ENCODE measurements at regions not wholly inside any gene's neighbourhood (a gene's known extent, or its start where the extent isn't known, plus 50 kb on each side); places are given as distances from the start of the nearest gene placed in this dataset.
"Not testable (repeated sequence)": the region's sequence is repeated elsewhere in the genome, so short reads cannot be mapped to it uniquely, and the experiment has no call there.

DNA sequence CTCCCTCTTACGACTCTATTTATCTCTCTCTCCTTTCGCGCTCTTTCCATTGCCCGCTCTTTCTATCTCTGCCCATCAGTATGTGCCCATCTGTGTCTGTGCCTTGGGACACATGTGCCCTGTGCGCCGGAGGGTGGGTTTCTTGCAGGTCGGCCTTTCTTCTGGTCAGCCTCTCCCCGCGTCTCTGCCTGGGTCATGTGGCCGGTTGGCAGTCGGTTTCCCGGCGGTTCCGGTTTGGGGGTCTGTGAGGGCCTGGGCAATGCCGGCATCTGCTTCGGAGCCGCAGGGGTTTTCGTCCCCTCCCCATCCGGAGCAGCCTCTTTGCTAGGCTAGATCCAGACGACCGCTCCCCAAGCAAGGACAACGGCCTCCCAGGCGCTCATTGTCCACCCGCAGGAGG is 1426.0 kb upstream of the PCDH10 start:
- not testable (repeated sequence) for H3K36me3 Mint-ChIP-seq (ENCODE audit: low read depth); H3K9me3 Mint-ChIP-seq; H3K4me3 Mint-ChIP-seq; H3K4me1 Mint-ChIP-seq; H3K27ac Mint-ChIP-seq; DNase-seq; H3K27me3 Mint-ChIP-seq; ATAC-seq

DNA sequence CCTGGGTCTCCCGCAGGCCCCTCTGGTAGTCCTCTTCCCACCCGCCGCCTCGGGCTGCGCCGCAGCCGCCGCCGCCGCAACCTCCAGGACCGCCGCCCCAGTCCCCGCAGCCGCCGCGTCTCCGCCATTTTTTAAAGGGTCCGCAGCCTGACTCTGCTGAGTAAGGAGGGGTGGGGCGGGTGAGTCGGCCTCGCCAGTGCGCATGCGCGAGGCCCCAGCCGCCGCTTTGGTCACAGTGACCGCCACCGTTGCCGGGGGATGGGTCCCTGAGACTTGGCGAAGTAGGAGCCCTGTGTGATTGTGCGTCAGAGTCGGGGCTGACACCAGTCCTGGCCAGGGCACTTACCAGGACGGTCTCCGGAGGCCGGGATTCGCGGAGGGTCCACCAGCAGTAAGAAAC is 1424.2 kb upstream of the PCDH10 start:
- not testable (repeated sequence) for H3K27me3 Mint-ChIP-seq; H3K4me3 Mint-ChIP-seq; DNase-seq; H3K4me1 Mint-ChIP-seq; ATAC-seq; H3K27ac Mint-ChIP-seq; H3K9me3 Mint-ChIP-seq; H3K36me3 Mint-ChIP-seq (ENCODE audit: low read depth)

DNA sequence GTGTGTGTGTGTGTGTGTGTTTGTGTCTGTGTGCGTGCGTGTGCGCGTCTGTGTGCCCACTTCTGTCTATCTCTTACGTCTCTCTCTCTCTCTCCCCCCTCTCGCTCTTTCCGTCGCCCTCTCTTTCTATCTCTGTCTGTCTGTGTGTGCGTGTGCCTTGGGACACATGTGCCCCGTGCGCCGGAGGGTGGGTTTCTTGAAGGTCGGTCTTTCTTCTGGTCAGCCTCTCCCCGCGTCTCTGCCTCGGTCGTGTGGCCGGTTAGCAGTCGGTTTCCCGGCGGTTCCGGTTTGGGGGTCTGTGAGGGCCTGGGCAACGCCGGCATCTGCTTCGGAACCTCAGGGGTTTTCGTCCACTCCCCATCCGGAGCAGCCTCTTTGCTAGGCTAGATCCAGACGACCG is 1423.6 kb upstream of the PCDH10 start:
- H3K9me3 Mint-ChIP-seq; DNase-seq; H3K27me3 Mint-ChIP-seq; H3K27ac Mint-ChIP-seq; ATAC-seq; H3K36me3 Mint-ChIP-seq (ENCODE audit: low read depth); H3K4me3 Mint-ChIP-seq; H3K4me1 Mint-ChIP-seq: not testable (repeated sequence)

DNA sequence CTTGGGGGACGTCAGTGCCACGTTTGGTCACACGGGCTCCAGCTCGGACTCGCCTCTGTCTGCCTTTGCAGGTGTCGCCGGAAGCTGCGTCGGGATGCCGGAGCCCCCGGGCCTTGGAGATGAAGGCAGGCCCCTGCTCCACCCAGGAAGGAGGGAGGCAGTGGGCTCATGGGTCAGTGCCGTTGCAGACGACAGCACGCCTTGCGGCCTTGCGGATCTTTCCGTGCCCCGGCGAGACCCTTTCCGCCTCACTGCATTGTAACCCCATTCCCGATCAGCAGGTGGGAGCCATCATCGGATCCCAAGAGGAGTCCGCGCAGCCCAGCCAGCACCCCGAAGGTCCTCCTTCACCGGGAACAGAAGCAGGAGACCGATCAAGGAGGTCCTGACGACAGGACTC is 1422.2 kb upstream of the PCDH10 start:
- not testable (repeated sequence) for H3K4me1 Mint-ChIP-seq; H3K9me3 Mint-ChIP-seq; H3K27ac Mint-ChIP-seq; DNase-seq; H3K27me3 Mint-ChIP-seq; H3K4me3 Mint-ChIP-seq; ATAC-seq; H3K36me3 Mint-ChIP-seq (ENCODE audit: low read depth)

GRCh38 chr4:131727418-131727817 is 1421.7 kb upstream of the PCDH10 start:
- H3K27ac Mint-ChIP-seq; H3K36me3 Mint-ChIP-seq (ENCODE audit: low read depth); H3K27me3 Mint-ChIP-seq; H3K4me1 Mint-ChIP-seq; DNase-seq; H3K9me3 Mint-ChIP-seq; H3K4me3 Mint-ChIP-seq; ATAC-seq: not testable (repeated sequence)

- not testable (repeated sequence) for H3K4me1 Mint-ChIP-seq; H3K9me3 Mint-ChIP-seq; H3K27ac Mint-ChIP-seq; H3K36me3 Mint-ChIP-seq (ENCODE audit: low read depth); H3K27me3 Mint-ChIP-seq; H3K4me3 Mint-ChIP-seq; ATAC-seq; DNase-seq
Observed at GRCh38 chr4:131729205-131729604, 1419.9 kb upstream of the PCDH10 start.

DNA sequence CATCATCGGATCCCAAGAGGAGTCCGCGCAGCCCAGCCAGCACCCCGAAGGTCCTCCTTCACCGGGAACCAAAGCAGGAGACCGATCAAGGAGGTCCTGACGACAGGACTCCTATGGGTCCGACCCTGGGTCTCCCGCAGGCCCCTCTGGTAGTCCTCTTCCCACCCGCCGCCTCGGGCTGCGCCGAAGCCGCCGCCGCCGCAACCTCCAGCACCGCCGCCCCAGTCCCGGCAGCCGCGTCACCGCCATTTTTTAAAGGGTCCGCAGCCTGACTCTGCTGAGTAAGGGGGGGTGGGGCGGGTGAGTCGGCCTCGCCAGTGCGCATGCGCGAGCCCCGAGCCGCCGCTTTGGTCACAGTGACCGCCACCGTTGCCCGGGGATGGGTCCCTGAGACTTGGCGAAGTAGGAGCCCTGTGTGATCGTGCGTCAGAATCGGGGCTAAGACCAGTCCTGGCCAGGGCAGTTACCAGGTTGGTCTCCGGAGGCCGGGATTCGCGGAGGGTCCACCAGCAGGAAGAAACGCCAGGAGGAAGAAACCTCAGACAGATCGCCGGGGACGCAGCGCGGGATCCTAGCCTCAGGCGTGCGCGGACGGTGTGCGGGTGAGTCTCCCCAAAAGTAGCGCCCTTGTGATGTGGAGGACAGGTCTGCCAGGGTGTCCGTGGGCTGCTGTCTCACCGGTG is 1419.2 kb upstream of the PCDH10 start:
- H3K27me3 Mint-ChIP-seq; H3K4me3 Mint-ChIP-seq; ATAC-seq; H3K9me3 Mint-ChIP-seq; H3K36me3 Mint-ChIP-seq (ENCODE audit: low read depth); H3K4me1 Mint-ChIP-seq; DNase-seq; H3K27ac Mint-ChIP-seq: not testable (repeated sequence)

GRCh38 chr4:131730574-131730973 is 1418.5 kb upstream of the PCDH10 start:
- H3K27me3 Mint-ChIP-seq; DNase-seq; H3K27ac Mint-ChIP-seq; H3K4me1 Mint-ChIP-seq; ATAC-seq; H3K4me3 Mint-ChIP-seq; H3K36me3 Mint-ChIP-seq (ENCODE audit: low read depth); H3K9me3 Mint-ChIP-seq: not testable (repeated sequence)

DNA sequence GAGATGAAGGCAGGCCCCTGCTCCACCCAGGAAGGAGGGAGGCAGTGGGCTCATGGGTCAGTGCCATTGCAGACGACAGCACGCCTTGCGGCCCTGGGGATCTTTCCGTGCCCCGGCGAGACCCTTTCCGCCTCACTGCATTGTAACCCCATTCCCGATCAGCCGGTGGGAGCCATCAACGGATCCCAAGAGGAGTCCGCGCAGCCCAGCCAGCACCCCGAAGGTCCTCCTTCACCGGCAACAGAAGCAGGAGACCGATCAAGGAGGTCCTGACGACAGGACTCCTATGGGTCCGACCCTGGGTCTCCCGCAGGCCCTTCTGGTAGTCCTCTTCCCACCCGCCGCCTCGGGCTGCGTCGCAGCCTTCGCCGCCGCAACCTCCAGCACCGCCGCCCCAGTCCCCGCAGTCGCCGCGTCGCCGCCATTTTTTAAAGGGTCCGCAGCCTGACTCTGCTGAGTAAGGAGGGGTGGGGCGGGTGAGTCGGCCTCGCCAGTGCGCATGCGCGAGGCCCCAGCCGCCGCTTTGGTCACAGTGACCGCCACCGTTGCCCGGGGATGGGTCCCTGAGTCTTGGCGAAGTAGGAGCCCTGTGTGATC is 1417.0 kb upstream of the PCDH10 start:
- not testable (repeated sequence) for DNase-seq; H3K4me3 Mint-ChIP-seq; H3K27ac Mint-ChIP-seq; H3K9me3 Mint-ChIP-seq; H3K4me1 Mint-ChIP-seq; H3K36me3 Mint-ChIP-seq (ENCODE audit: low read depth); ATAC-seq; H3K27me3 Mint-ChIP-seq

DNA sequence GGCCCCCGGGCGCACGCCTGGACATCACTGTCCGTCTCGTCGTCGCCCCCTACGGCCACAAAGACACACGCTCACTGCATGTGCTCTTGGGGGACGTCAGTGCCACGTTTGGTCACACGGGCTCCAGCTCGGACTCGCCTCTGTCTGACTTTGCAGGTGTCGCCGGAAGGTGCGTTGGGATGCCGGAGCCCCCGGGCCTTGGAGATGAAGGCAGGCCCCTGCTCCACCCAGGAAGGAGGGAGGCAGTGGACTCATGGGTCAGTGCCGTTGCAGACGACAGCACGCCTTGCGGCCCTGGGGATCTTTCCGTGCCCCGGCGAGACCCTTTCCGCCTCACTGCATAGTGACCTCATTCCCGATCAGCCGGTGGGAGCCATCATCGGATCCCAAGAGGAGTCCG is 1414.8 kb upstream of the PCDH10 start:
- H3K36me3 Mint-ChIP-seq (ENCODE audit: low read depth); H3K4me3 Mint-ChIP-seq; DNase-seq; H3K27me3 Mint-ChIP-seq; H3K4me1 Mint-ChIP-seq; ATAC-seq; H3K27ac Mint-ChIP-seq; H3K9me3 Mint-ChIP-seq: not testable (repeated sequence)

DNA sequence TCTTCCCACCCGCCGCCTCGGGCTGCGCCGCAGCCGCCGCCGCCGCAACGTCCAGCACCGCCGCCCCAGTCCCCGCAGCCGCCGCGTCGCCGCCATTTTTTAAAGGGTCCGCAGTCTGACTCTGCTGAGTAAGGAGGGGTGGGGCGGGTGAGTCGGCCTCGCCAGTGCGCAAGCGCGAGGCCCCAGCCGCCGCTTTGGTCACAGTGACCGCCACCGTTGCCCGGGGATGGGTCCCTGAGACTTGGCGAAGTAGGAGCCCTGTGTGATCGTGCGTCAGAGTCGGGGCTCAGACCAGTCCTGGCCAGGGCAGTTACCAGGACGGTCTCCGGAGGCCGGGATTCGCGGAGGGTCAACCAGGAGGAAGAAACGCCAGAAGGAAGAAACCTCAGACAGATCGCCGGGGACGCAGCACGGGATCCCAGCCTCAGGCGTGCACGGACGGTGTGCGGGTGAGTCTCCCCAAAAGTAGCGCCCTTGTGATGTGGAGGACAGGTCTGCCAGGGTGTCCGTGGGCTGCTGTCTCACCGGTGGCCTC is 1414.2 kb upstream of the PCDH10 start:
- H3K27me3 Mint-ChIP-seq; ATAC-seq; H3K27ac Mint-ChIP-seq; H3K9me3 Mint-ChIP-seq; H3K4me3 Mint-ChIP-seq; DNase-seq; H3K4me1 Mint-ChIP-seq; H3K36me3 Mint-ChIP-seq (ENCODE audit: low read depth): not testable (repeated sequence)

DNA sequence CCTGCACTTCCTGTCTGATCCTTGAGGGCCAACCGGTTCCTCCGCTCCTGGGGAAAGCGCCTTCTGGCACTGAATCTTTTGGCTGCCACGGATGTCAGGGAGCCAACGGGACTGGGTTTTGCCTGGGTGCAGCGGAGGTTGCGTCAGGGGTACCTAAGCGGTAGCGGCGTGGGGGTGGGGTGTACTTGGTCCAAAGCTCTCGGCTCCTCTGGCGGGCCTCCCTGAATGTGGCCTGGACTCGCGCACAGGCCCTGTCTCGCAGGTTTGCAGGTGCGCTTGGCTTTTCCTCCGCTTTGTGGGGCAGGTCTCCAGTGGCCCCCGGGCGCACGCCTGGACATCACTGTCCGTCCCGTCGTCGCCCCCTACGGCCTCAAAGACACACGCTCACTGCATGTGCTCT is 1410.1 kb upstream of the PCDH10 start:
- not testable (repeated sequence) for DNase-seq; ATAC-seq; H3K36me3 Mint-ChIP-seq (ENCODE audit: low read depth); H3K27me3 Mint-ChIP-seq; H3K9me3 Mint-ChIP-seq; H3K4me1 Mint-ChIP-seq; H3K27ac Mint-ChIP-seq; H3K4me3 Mint-ChIP-seq

- H3K27me3 Mint-ChIP-seq; H3K27ac Mint-ChIP-seq; H3K36me3 Mint-ChIP-seq (ENCODE audit: low read depth); H3K9me3 Mint-ChIP-seq; ATAC-seq; H3K4me1 Mint-ChIP-seq; H3K4me3 Mint-ChIP-seq; DNase-seq: not testable (repeated sequence)
Observed at GRCh38 chr4:131741836-131742235, 1407.3 kb upstream of the PCDH10 start.

- not testable (repeated sequence) for ATAC-seq; H3K27ac Mint-ChIP-seq; H3K4me1 Mint-ChIP-seq; H3K4me3 Mint-ChIP-seq; H3K9me3 Mint-ChIP-seq; DNase-seq; H3K27me3 Mint-ChIP-seq; H3K36me3 Mint-ChIP-seq (ENCODE audit: low read depth)
Observed at GRCh38 chr4:131742536-131743205, 1406.4 kb upstream of the PCDH10 start.

DNA sequence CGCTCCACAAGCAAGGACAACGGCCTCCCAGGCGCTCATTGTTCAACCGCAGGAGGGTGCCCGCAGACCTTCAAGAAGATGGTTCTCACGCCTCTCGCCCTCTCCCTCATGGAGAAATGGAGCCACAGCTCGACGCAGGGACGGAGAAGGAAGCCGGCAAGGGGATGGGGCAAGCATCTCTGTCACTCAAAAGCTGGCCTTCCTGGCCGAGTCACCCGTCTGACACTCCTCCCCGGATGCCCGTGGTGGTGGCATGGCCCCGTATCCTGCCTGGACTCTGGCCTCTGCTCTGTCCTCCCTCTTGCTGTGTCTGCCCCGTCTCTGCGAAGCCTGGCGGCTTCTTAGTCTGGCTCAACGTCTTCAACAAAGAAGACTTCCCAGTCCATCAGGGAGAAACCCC is 1405.7 kb upstream of the PCDH10 start:
- not testable (repeated sequence) for DNase-seq; H3K4me1 Mint-ChIP-seq; H3K27me3 Mint-ChIP-seq; H3K9me3 Mint-ChIP-seq; H3K36me3 Mint-ChIP-seq (ENCODE audit: low read depth); H3K27ac Mint-ChIP-seq; ATAC-seq; H3K4me3 Mint-ChIP-seq

All from activated naive CD8-positive, alpha-beta T cell treated with anti-CD3 and anti-CD28 coated beads, Interleukin-2, amount 50 U/mL, for 24 hours (primary cell).